ENCODE measurements at regions not wholly inside any gene's neighbourhood (a gene's known extent, or its start where the extent isn't known, plus 50 kb on each side); places are given as distances from the start of the nearest gene placed in this dataset.

DNA sequence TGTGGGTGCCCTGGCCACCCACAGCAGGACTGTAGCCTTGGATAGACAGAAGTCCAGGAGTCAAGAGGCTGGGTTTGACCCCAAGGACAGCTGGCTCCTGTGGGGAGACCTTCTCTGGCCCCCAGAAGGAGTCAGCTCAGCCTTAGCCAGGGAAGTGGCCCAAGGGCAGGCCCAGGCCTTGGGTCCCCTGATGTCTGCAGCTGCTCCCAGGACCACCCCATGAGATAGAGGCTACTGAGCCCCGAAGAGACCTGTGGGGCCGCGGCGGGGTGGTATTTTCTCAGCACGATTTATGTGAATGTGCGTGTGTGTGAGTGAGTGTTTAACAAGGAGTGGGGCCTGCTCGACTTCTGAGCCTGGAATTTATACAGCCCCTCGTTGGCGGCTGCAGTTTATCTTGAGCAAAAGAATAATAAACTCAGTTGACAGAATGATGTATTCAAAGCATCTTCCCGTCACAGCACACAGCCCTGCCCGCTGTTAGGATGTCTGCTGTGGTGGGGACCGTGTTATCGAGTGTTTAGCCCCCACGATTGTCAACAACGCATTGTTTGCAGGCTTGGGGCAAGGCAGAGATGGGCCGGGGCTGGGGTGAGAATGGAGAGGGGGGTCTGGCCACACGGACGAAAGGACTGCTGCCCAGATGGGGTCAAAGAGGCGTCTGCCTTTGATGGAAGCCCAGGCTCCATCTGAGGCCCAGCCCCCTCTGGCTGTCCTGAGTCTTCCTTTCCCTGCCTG is 163.3 kb downstream of the VEGFA start:
- no peak overlapping the region for H2BK12ac ChIP-seq (ENCODE audit: low read length)
- peak overlapping the region; percentile 69 for H3K18ac ChIP-seq (ENCODE audit: low read length)
- H2AFZ ChIP-seq (ENCODE audit: low read length): peak overlapping the region; percentile 85
- H3K4me1 ChIP-seq (ENCODE audit: control insufficient read depth in 2 of 2, insufficient read depth in 1 of 2, low read depth in 1 of 2, low read length in 2 of 2): peaks cover 8 to 11% of the 10 kb centered on the region in 2 donors
- H2BK15ac ChIP-seq (ENCODE audit: low read length): peak overlapping the region; percentile 46
- WGBS, 2 donors (ENCODE audit: extremely low coverage in 2 of 2, insufficient read length in 2 of 2, insufficient replicate concordance in 1 of 2): no CpG with 5 or more reads among the region's 19 CpGs
- no peaks in the 10 kb centered on the region for H3K36me3 ChIP-seq (replicated peaks in 1 of 2; ENCODE audit: control insufficient read depth in 2 of 2, insufficient read depth in 2 of 2, low read length in 2 of 2)
- H2AK5ac ChIP-seq (ENCODE audit: low read depth, low read length): peak overlapping the region; percentile 41
- H3K27ac ChIP-seq (replicated peaks; ENCODE audit: low read length): no peak overlapping the region
- DNase-seq (ENCODE audit: low spot score): no peak
- H4K8ac ChIP-seq (ENCODE audit: low read depth, low read length): no peak overlapping the region
- H2BK5ac ChIP-seq (ENCODE audit: low read length): no peak overlapping the region
- H3K14ac ChIP-seq (ENCODE audit: low read length): no peak overlapping the region
- H3K4ac ChIP-seq (ENCODE audit: low read length): no peak overlapping the region
- no peak overlapping the region for H3K4me3 ChIP-seq (ENCODE audit: low read length in 2 of 2)
- H3K79me1 ChIP-seq (ENCODE audit: low read depth, low read length): no peaks in the 10 kb centered on the region
- no peak overlapping the region for H3K4me2 ChIP-seq (ENCODE audit: insufficient read depth, low read length, poor library complexity, severe bottlenecking)
- H4K91ac ChIP-seq (ENCODE audit: low read depth, low read length, poor library complexity): peak overlapping the region; percentile 9
- H3K9ac ChIP-seq (ENCODE audit: low read depth, low read length, poor library complexity): no peak overlapping the region
- H3K27me3 ChIP-seq (ENCODE audit: control insufficient read depth in 3 of 3, insufficient read depth in 3 of 3, low read depth in 1 of 3, low read length in 3 of 3): peaks cover 0 to 12% (median 0%) of the 10 kb centered on the region in 3 experiments
- no peaks in the 10 kb centered on the region for H3K9me3 ChIP-seq (replicated peaks in 1 of 2; ENCODE audit: control insufficient read depth in 2 of 2, insufficient read depth in 1 of 2, low read depth in 1 of 2, low read length in 2 of 2)
- no peak overlapping the region for H3K23ac ChIP-seq (ENCODE audit: low read depth, low read length, poor library complexity)
- no peak overlapping the region for H2BK120ac ChIP-seq (ENCODE audit: low read depth, low read length)

DNA sequence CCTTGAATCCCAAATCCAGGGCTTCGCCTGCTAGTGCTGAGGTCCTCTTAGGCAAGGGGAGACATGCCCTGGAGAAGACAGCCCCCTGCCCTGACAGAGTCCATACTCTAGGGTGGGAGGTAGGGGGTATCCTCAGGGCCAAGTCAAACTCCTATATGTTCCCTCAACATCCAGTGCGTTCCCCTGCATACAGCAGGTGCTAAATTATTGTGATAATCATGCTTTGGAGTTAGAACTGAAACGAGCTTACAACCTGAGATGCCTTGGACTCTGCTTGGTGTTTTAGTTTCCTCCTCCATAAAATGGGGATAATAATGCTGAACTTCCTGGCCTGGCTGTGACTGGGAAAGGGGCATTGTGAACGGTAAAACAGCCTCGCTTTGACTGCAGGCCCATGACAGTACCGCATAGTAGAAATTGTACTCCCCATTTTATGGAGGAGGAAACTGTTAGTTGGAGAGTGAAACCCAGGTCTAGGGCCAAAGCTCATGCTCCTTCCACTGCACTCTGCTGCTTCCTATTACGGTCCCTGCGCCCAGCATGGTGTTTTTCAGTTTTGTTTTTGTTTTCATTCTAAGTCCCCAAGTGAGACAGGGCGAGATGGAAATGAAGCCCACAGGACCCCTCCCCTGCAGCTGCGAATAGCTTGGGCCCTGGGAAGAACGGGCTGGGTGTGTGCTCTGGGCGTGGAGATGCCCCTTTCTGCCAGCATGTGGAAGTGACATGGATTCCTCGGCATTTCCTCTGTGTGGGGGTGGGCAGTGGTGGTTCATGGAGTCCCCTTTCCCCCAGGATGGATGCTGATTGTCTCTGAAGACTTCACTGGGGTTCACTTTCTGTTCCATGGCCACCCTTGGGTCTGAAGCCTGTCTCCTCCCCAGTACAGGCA is 162.5 kb downstream of the VEGFA start:
- Histone ChIP-seq H3K27me3 (ENCODE audit: control insufficient read depth in 3 of 3, insufficient read depth in 3 of 3, low read depth in 1 of 3, low read length in 3 of 3) (peaks cover 0 to 7% (median 0%) of the 10 kb centered on the region in 3 experiments), H3K4ac (ENCODE audit: low read length) (no peak overlapping the region), H3K27ac (replicated peaks; ENCODE audit: low read length) (no peak overlapping the region), H2BK5ac (ENCODE audit: low read length) (no peak overlapping the region), H3K9ac (ENCODE audit: low read depth, low read length, poor library complexity) (no peak overlapping the region), H3K9me3 (replicated peaks in 1 of 2; ENCODE audit: control insufficient read depth in 2 of 2, insufficient read depth in 1 of 2, low read depth in 1 of 2, low read length in 2 of 2) (no peaks in the 10 kb centered on the region), H2AFZ (ENCODE audit: low read length) (peak overlapping the region; percentile 85), H3K36me3 (replicated peaks in 1 of 2; ENCODE audit: control insufficient read depth in 2 of 2, insufficient read depth in 2 of 2, low read length in 2 of 2) (no peaks in the 10 kb centered on the region), H2BK15ac (ENCODE audit: low read length) (peak overlapping the region; percentile 46), H3K79me1 (ENCODE audit: low read depth, low read length) (no peaks in the 10 kb centered on the region), H4K8ac (ENCODE audit: low read depth, low read length) (peak overlapping the region; percentile 74), H4K91ac (ENCODE audit: low read depth, low read length, poor library complexity) (no peak overlapping the region), H3K14ac (ENCODE audit: low read length) (no peak overlapping the region), H3K23ac (ENCODE audit: low read depth, low read length, poor library complexity) (no peak overlapping the region), H2AK5ac (ENCODE audit: low read depth, low read length) (peak overlapping the region; percentile 41), H3K4me1 (ENCODE audit: control insufficient read depth in 2 of 2, insufficient read depth in 1 of 2, low read depth in 1 of 2, low read length in 2 of 2) (peaks cover 8 to 11% of the 10 kb centered on the region in 2 donors), H3K4me2 (ENCODE audit: insufficient read depth, low read length, poor library complexity, severe bottlenecking) (no peak overlapping the region), H2BK12ac (ENCODE audit: low read length) (peak overlapping the region; percentile 52), H2BK120ac (ENCODE audit: low read depth, low read length) (no peak overlapping the region), H3K18ac (ENCODE audit: low read length) (peak overlapping the region; percentile 69), H3K4me3 (ENCODE audit: low read length in 2 of 2) (no peak overlapping the region)
- WGBS, 2 donors (ENCODE audit: extremely low coverage in 2 of 2, insufficient read length in 2 of 2, insufficient replicate concordance in 1 of 2): no CpG with 5 or more reads among the region's 13 CpGs
- no peak for DNase-seq (ENCODE audit: low spot score)

DNA sequence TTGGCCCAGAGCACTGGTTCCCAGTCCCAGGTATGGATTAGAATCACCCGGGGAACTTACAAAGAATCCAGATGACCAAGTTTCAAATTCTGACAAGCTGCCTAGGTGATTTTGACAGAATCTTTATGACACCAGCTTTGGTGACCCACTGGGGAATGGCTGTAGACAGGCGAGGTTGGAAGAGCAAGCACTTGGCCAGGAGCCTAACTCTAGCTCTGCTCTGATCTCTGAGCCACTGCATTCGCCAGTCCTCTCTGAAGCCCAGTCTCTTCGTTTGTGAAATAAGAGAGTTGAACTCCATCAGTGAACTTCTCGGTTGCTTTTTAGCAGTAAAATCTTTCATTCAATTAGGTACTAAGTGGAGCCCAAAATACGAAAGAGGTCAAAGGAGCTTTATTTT is 161.2 kb downstream of the VEGFA start:
- no peak overlapping the region for H3K14ac ChIP-seq (ENCODE audit: low read length)
- WGBS, 2 donors (ENCODE audit: extremely low coverage in 2 of 2, insufficient read length in 2 of 2, insufficient replicate concordance in 1 of 2): no CpG with 5 or more reads among the region's 6 CpGs
- H4K8ac ChIP-seq (ENCODE audit: low read depth, low read length): no peak overlapping the region
- no peak overlapping the region for H3K23ac ChIP-seq (ENCODE audit: low read depth, low read length, poor library complexity)
- H3K4me2 ChIP-seq (ENCODE audit: insufficient read depth, low read length, poor library complexity, severe bottlenecking): no peak overlapping the region
- H2BK15ac ChIP-seq (ENCODE audit: low read length): no peak overlapping the region
- H2AK5ac ChIP-seq (ENCODE audit: low read depth, low read length): no peak overlapping the region
- H3K4ac ChIP-seq (ENCODE audit: low read length): no peak overlapping the region
- H2AFZ ChIP-seq (ENCODE audit: low read length): no peak overlapping the region
- H3K18ac ChIP-seq (ENCODE audit: low read length): no peak overlapping the region
- H3K27ac ChIP-seq (replicated peaks; ENCODE audit: low read length): no peak overlapping the region
- H2BK12ac ChIP-seq (ENCODE audit: low read length): no peak overlapping the region
- no peak overlapping the region for H2BK120ac ChIP-seq (ENCODE audit: low read depth, low read length)
- H3K36me3 ChIP-seq (replicated peaks in 1 of 2; ENCODE audit: control insufficient read depth in 2 of 2, insufficient read depth in 2 of 2, low read length in 2 of 2): no peaks in the 10 kb centered on the region
- no peaks in the 10 kb centered on the region for H3K27me3 ChIP-seq (ENCODE audit: control insufficient read depth in 3 of 3, insufficient read depth in 3 of 3, low read depth in 1 of 3, low read length in 3 of 3)
- H4K91ac ChIP-seq (ENCODE audit: low read depth, low read length, poor library complexity): no peak overlapping the region
- peaks cover 14 to 21% of the 10 kb centered on the region in 2 donors for H3K4me1 ChIP-seq (ENCODE audit: control insufficient read depth in 2 of 2, insufficient read depth in 1 of 2, low read depth in 1 of 2, low read length in 2 of 2)
- no peak overlapping the region for H2BK5ac ChIP-seq (ENCODE audit: low read length)
- H3K9me3 ChIP-seq (replicated peaks in 1 of 2; ENCODE audit: control insufficient read depth in 2 of 2, insufficient read depth in 1 of 2, low read depth in 1 of 2, low read length in 2 of 2): no peaks in the 10 kb centered on the region
- no peaks in the 10 kb centered on the region for H3K79me1 ChIP-seq (ENCODE audit: low read depth, low read length)
- DNase-seq (ENCODE audit: low spot score): no peak
- H3K4me3 ChIP-seq (ENCODE audit: low read length in 2 of 2): no peak overlapping the region
- no peak overlapping the region for H3K9ac ChIP-seq (ENCODE audit: low read depth, low read length, poor library complexity)

Data from neuronal stem cell (in vitro differentiated cells).